C1 segment of cervical spinal cord (tissue), 14 donors: ENCODE measurements at regions not wholly inside any gene's neighbourhood (a gene's known extent, or its start where the extent isn't known, plus 50 kb on each side); places are given as distances from the start of the nearest gene placed in this dataset.

Experiments used
- DNase-seq, 14 donors: peaks; one replicate each; lab custom pipeline; 2025; lab: John Stamatoyannopoulos, UW

- DNase-seq: no peak
Measured at GRCh38 chrX:121102101-121102500, 54.7 kb downstream of the GLUD2 start.

GRCh38 chrX:121103381-121103780 lies 56.0 kb downstream of the GLUD2 start:
- no peak for DNase-seq

- no peak for DNase-seq
Measured at GRCh38 chrX:121106484-121107235, 59.2 kb downstream of the GLUD2 start.

- no peak for DNase-seq
Measured at GRCh38 chrX:121109986-121110385, 62.6 kb downstream of the GLUD2 start.

GRCh38 chrX:121110536-121110935 lies 63.1 kb downstream of the GLUD2 start:
- no peak for DNase-seq

- peak in 1 of 14 donors; percentile 1 for DNase-seq
Measured at GRCh38 chrX:121114691-121115090, 67.3 kb downstream of the GLUD2 start.

- DNase-seq: no peak
Measured at GRCh38 chrX:121120690-121121605, 73.5 kb downstream of the GLUD2 start.

GRCh38 chrX:121122332-121122731 lies 74.9 kb downstream of the GLUD2 start:
- DNase-seq: no peak

- DNase-seq: no peak
Measured at GRCh38 chrX:121128925-121129877, 81.8 kb downstream of the GLUD2 start.

GRCh38 chrX:121132675-121133074 lies 85.3 kb downstream of the GLUD2 start:
- DNase-seq: no peak

- no peak for DNase-seq
Measured at GRCh38 chrX:121135488-121136207, 88.2 kb downstream of the GLUD2 start.

GRCh38 chrX:121146059-121146628 lies 98.7 kb downstream of the GLUD2 start:
- DNase-seq: no peak

- DNase-seq: no peak
Measured at GRCh38 chrX:121150217-121150616, 102.8 kb downstream of the GLUD2 start.

GRCh38 chrX:121151293-121151692 lies 103.9 kb downstream of the GLUD2 start:
- DNase-seq: no peak

GRCh38 chrX:121154858-121155404 lies 107.5 kb downstream of the GLUD2 start:
- DNase-seq: no peak

- no peak for DNase-seq
Measured at GRCh38 chrX:121160987-121161386, 113.6 kb downstream of the GLUD2 start.

GRCh38 chrX:121161501-121161933 lies 114.1 kb downstream of the GLUD2 start:
- DNase-seq: no peak

- DNase-seq: no peak
Measured at GRCh38 chrX:121163443-121163842, 116.0 kb downstream of the GLUD2 start.

- no peak for DNase-seq
Measured at GRCh38 chrX:121165930-121166359, 118.5 kb downstream of the GLUD2 start.
